Stimulated activated CD8-positive, alpha-beta memory T cell treated with anti-CD3 and anti-CD28 coated beads, Interleukin-7, amount 100 ng/mL, for 48 hours (primary cell): ENCODE measurements at regions not wholly inside any gene's neighbourhood (a gene's known extent, or its start where the extent isn't known, plus 50 kb on each side); places are given as distances from the start of the nearest gene placed in this dataset.

ENCODE experiments used
- DNase-seq, 2 donors: peaks; one replicate each; pipeline ENCODE4 v3.0.0-alpha.2; 2020; ENCODE audit warnings: low read depth in 1 of 2; ENCODE audit errors: extremely low read depth in 1 of 2

- no peak for DNase-seq
These were observed 196.8 kb upstream of the PDE1C start for GRCh38 chr7:32266932-32267475.

DNA sequence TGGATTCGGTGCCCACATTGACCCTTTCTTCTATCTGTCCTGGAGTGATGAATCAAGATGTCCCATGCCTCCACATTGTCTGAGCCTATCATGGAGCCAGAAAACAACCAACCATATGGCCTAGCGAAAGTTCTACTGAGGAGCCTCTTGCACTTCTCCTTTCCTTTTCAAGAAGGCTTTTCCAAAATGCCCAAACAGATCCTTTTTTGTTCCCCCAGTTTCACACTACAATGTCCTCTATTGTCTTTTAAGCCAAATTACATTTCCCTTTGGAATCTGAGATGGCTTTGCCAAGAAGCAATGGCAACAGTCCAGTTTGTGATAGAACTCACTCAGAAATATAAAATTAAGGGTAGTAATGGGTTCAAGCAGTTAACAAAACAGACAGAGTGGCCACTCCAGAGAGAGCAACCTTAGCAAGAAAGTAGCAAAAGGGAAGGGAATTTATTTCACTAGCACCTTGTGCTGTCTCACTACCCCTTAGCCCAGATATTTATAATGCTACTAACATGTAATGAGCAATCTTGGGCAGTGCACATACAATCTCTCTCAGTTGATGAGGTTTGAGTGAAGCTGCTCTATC, 194.6 kb upstream of the PDE1C start:
- no peak for DNase-seq

- no peak for DNase-seq
These were observed 193.4 kb upstream of the PDE1C start for GRCh38 chr7:32263611-32264010.

DNA sequence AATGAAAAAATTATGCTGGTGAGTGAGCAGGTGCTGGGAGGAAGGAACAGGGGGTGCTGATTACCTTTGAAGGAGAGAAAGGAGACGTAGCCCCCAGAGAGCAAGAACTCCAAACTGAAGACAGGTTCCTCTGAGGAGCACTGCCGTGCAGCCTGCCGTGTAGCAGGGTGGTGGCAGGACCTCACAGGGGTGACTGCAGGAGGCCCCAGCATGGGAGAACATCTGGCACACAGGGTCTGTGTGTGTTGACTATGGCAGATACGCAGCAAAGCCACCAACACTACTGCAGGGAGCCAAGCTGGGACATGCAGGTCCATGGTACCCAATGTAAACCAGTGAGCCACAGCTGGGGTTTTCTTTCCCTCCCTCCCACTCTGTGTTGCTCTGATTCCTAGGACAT, 192.1 kb upstream of the PDE1C start:
- DNase-seq, result no peak

- DNase-seq, result no peak
These were observed 189.9 kb upstream of the PDE1C start for GRCh38 chr7:32259931-32260596.

DNA sequence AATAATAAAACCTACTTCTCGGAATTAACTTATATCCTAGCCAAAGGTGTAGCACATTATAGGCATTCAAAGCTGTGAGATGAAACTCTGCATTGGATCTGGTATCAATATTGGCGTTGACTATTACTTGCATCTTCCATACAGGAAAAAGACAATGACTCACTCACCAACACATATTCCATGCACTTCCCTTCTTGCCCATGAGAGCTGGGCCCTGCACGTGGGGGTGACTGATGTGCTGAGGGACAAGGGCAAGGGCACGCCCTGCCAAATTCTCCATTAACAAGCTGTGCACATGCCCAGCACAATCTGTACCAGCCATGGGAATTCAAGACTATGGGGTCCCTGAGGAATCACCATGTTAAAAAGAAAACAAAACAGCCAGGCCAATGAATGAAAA, 188.1 kb upstream of the PDE1C start:
- no peak for DNase-seq

GRCh38 chr7:32257621-32258020, 187.4 kb upstream of the PDE1C start:
- no peak for DNase-seq

- DNase-seq, result no peak
These were observed 186.6 kb upstream of the PDE1C start for GRCh38 chr7:32256811-32257210.

GRCh38 chr7:32256376-32256775, 186.2 kb upstream of the PDE1C start:
- DNase-seq, result no peak

DNA sequence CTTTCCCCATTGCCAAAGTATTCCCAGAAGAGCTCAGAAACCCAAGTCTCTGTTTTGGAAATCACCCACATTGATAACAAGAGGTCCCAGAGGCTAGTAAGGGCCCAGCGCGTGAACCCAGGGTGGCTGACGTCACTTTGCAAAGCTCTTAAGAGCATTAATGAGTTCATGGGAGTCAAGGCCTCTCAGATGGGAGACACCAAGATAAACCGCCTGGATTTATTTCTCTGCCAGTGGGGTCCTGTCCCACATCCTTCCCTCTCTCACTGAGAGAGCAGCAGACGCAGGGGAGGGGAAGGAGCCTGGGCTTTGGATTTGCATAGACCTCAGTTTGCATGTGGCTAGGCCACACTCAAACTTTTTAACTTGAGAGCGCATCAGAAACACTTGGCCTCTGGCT, 184.8 kb upstream of the PDE1C start:
- DNase-seq, result no peak

- no peak for DNase-seq
These were observed 183.1 kb upstream of the PDE1C start for GRCh38 chr7:32253299-32253698.

DNA sequence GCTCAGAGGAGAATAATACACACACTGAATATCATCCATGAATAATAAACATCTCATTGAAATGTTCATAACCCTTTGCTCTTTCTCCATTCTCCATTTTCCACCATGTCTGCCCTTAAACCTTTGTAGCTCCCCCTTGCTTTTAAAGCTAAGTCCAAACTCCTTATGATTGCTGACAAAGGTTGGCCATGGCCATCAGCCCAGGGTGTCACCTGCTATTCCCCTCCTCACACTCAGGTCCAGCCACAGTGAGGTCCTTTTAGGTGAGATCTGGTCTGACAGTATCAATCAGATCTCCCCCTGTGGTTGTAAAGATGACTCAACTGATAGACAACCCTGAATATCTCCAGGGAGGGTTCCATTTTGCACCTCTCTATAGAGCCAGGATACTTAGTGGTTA, 181.5 kb upstream of the PDE1C start:
- no peak for DNase-seq

- DNase-seq, result no peak
These were observed 180.5 kb upstream of the PDE1C start for GRCh38 chr7:32250471-32251260.

- no peak for DNase-seq
These were observed 179.8 kb upstream of the PDE1C start for GRCh38 chr7:32250003-32250402.

DNA sequence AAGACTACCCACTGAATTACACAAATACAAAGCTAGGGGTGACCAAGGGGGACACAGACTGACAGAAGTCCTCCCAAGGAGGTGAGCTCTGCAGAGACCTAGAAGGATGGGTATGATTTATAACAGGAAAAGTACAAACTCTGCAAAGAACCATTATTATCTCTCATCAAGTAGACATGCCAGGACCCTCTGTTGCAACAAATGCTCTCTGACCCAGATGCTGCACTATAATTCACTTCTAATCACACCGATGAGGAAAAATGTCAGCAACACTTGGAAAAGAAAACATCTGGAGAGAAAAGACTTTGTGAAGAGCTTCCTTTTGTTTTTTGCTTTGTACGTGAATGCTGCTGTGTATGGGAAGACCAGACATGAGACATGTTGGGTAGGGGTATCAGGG, 178.3 kb upstream of the PDE1C start:
- DNase-seq, result no peak

GRCh38 chr7:32244806-32245345, 174.7 kb upstream of the PDE1C start:
- DNase-seq, result no peak

GRCh38 chr7:32243687-32244290, 173.6 kb upstream of the PDE1C start:
- no peak for DNase-seq

- no peak for DNase-seq
These were observed 172.2 kb upstream of the PDE1C start for GRCh38 chr7:32242436-32242835.

- DNase-seq, result no peak
These were observed 171.4 kb upstream of the PDE1C start for GRCh38 chr7:32241636-32242035.

GRCh38 chr7:32239764-32240163, 169.6 kb upstream of the PDE1C start:
- no peak for DNase-seq

DNA sequence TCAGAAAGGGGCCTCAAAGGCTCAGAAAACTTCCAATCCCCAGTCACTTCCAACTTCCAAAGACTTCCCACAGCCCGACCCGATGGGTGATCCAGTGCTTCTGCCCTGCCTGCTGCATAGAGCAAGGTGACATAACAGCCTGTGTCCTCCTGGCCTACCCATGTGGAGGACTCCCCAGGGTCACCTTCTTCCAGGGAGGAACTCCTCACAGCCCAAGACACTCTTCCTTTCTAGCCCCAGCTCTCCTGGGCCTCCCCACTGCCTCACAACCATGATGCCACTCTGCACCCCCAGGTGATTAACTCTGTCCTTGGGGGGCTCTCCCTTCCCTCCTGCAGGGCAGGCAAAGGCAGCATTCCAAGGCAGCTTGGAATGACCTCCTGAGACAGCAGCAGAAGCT, 158.4 kb upstream of the PDE1C start:
- no peak for DNase-seq
